ENCODE measurements at regions not wholly inside any gene's neighbourhood (a gene's known extent, or its start where the extent isn't known, plus 50 kb on each side); places are given as distances from the start of the nearest gene placed in this dataset.

DNA sequence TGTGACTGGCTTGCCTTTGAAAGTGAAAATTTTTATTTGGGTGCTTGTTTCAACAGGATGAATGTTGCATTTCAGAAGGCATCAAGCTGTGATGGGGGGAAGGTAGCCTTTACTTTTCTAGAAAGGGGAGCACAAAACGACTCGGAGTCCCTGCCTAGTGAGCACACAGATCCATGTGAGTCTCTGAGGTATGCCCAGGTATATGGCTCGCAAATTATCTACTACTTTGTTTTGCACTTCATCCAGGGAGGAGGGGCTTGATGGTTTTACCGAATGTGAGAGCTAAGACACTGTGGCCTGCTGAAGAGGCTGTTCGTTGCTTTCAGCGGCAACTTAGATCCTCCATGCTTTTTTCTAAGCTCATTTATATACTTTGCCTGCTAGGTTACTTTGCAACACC, 537.7 kb upstream of the PTBP2 start:
- H3K4me3 ChIP-seq = no peak overlapping the region
- WGBS, 2 donors = 47 to 53% methylated on average over 6 of the region's 6 CpGs
- no peaks in the 10 kb centered on the region for H3K9me3 ChIP-seq
- intact Hi-C loops (cut with DNase I) = no loop called here
- H3K4me1 ChIP-seq = no peaks in the 10 kb centered on the region
- TF ChIP-seq POLR2A (IDR thresholded peaks at IDR 0.05) = no peak
- TF ChIP-seq, protein P1, sequence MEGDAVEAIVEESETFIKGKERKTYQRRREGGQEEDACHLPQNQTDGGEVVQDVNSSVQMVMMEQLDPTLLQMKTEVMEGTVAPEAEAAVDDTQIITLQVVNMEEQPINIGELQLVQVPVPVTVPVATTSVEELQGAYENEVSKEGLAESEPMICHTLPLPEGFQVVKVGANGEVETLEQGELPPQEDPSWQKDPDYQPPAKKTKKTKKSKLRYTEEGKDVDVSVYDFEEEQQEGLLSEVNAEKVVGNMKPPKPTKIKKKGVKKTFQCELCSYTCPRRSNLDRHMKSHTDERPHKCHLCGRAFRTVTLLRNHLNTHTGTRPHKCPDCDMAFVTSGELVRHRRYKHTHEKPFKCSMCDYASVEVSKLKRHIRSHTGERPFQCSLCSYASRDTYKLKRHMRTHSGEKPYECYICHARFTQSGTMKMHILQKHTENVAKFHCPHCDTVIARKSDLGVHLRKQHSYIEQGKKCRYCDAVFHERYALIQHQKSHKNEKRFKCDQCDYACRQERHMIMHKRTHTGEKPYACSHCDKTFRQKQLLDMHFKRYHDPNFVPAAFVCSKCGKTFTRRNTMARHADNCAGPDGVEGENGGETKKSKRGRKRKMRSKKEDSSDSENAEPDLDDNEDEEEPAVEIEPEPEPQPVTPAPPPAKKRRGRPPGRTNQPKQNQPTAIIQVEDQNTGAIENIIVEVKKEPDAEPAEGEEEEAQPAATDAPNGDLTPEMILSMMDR (IDR thresholded peaks at IDR 0.05) = no peak
- no peak overlapping the region for H3K27ac ChIP-seq
- DNase-seq (no peak), ATAC-seq (no peak)
- no peaks in the 10 kb centered on the region for H3K36me3 ChIP-seq (replicated peaks in 1 of 2; ENCODE audit: insufficient read depth in 1 of 2, low read depth in 2 of 2)
- H3K27me3 ChIP-seq = no peaks in the 10 kb centered on the region

DNA sequence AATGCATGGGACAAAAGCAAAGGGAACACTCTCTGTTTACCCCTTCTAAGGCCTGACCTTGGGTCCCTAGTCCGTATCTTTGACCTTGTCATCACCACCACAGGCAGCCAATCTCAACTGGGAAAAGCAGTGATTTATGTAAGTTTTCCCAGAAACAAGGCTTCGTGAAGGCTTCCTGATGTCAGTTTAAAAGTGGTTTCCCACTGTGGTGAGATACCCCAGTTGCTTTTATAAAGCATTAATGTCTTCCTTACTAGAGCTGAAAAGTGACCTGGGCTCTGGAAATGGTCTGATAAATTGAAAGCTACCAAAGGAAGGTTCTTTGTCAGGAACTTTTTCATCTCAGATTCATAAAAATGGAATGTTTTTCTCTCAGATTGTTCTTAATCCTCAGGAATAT, 536.4 kb upstream of the PTBP2 start:
- ATAC-seq (no peak), DNase-seq (no peak)
- Histone ChIP-seq H3K27ac (no peak overlapping the region), H3K36me3 (replicated peaks in 1 of 2; ENCODE audit: insufficient read depth in 1 of 2, low read depth in 2 of 2) (no peaks in the 10 kb centered on the region), H3K27me3 (no peaks in the 10 kb centered on the region), H3K4me1 (no peaks in the 10 kb centered on the region), H3K4me3 (no peak overlapping the region), H3K9me3 (no peaks in the 10 kb centered on the region)
- TF ChIP-seq, protein P1 (IDR thresholded peaks at IDR 0.05) = no peak
- TF ChIP-seq POLR2A (IDR thresholded peaks at IDR 0.05) = no peak
- WGBS, 2 donors = 20 to 30% methylated on average over 2 of the region's 2 CpGs
- intact Hi-C loops (cut with DNase I) = no loop called here

DNA sequence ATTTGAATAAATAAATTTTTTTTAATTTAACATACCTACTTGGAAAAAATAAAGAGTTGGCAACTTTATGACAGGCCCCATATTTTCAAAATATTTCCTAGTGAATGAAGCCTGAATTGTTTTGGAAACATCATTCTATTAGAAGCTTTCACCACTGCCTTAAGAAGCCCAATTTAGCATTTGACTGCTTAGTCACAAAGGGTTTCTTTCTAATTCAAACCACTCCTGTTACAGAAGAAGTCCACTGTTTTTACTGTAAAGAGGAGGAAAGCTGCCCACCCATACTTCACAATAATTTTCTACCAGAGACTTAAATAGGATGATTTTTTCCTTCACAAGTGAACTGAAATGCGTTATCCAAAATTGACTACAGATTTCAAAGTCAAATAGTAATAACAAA, 534.6 kb upstream of the PTBP2 start:
- whole genome bisulfite sequencing, 2 donors = 56 to 72% methylated on average over 1 of the region's 1 CpG
- H3K36me3 ChIP-seq (replicated peaks in 1 of 2; ENCODE audit: insufficient read depth in 1 of 2, low read depth in 2 of 2) = no peaks in the 10 kb centered on the region
- no peaks in the 10 kb centered on the region for H3K4me1 ChIP-seq
- TF ChIP-seq, protein P1 (IDR thresholded peaks at IDR 0.05) = no peak
- no peak for TF ChIP-seq POLR2A (IDR thresholded peaks at IDR 0.05)
- ATAC-seq (no peak), DNase-seq (no peak)
- H3K9me3 ChIP-seq = no peaks in the 10 kb centered on the region
- intact Hi-C loops (cut with DNase I) = no loop called here
- H3K27me3 ChIP-seq = no peaks in the 10 kb centered on the region
- no peak overlapping the region for H3K4me3 ChIP-seq
- no peak overlapping the region for H3K27ac ChIP-seq

DNA sequence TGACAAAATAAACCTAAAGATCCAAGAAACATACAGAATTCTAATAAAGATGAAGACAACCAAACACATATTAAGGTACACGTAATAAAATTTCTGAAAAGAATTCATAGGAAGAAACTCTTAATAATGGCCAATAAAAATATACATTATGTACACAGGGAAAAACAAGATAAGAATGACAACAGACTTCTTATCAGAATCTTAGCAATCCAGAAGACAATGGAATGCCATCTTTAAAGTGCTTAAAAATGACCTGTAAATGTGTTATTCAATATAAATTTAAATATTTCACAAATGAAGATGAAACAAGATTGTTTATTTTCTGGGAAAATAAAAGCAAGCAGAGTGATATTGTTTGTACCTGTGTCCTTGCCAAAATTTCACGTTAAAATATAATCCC, 530.4 kb upstream of the PTBP2 start:
- intact Hi-C loops (cut with DNase I) = no loop called here
- Histone ChIP-seq H3K4me1 (no peaks in the 10 kb centered on the region), H3K36me3 (replicated peaks in 1 of 2; ENCODE audit: insufficient read depth in 1 of 2, low read depth in 2 of 2) (no peaks in the 10 kb centered on the region), H3K27me3 (no peaks in the 10 kb centered on the region), H3K4me3 (no peak overlapping the region), H3K27ac (no peak overlapping the region), H3K9me3 (peaks cover 0 to 11% (median 0%) of the 10 kb centered on the region in 3 donors)
- TF ChIP-seq, protein P1 (IDR thresholded peaks at IDR 0.05) = no peak
- TF ChIP-seq POLR2A (IDR thresholded peaks at IDR 0.05) = no peak
- DNase-seq (no peak), ATAC-seq (no peak)
- WGBS, 2 donors = 10 to 51% methylated on average over 2 of the region's 2 CpGs

DNA sequence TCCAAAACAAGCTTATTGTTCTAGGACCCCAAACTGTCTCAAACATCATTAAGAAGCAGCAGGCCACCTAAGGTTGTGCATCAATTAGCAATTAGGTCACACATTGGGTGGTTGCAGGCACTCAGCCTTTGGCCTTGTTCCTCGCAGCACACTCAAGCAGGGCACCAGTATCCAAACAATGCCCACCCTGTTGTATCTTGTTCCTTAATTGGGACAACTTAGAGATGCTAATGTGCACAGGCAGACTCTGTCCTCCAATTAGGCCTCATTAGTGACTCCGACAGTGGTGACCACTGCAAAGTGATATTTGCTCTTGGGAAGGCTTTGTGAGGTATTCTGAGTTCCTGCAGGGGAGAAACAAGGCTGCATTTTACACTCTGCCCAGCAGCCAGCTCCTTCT, 515.1 kb upstream of the PTBP2 start:
- no peaks in the 10 kb centered on the region for H3K9me3 ChIP-seq
- no peaks in the 10 kb centered on the region for H3K4me1 ChIP-seq
- intact Hi-C loops (cut with DNase I) = no loop called here
- H3K36me3 ChIP-seq (replicated peaks in 1 of 2; ENCODE audit: insufficient read depth in 1 of 2, low read depth in 2 of 2) = no peaks in the 10 kb centered on the region
- TF ChIP-seq POLR2A (IDR thresholded peaks at IDR 0.05) = no peak
- ATAC-seq (no peak), DNase-seq (no peak)
- H3K27ac ChIP-seq = no peak overlapping the region
- WGBS, 2 donors = 45 to 75% methylated on average over 2 of the region's 2 CpGs
- no peak overlapping the region for H3K4me3 ChIP-seq
- H3K27me3 ChIP-seq = no peaks in the 10 kb centered on the region
